K562 (cell line): ENCODE measurements at regions not wholly inside any gene's neighbourhood (a gene's known extent, or its start where the extent isn't known, plus 50 kb on each side); places are given as distances from the start of the nearest gene placed in this dataset.

Experiments
- ATAC-seq: fragments of 200-7000 bp; cut with Tn5 transposase; 3 replicates; pipeline ENCODE4 v1.9.1; 2020; ENCODE audit warnings: moderate library complexity
- BruUV-seq: library from RNA; stranded (reverse); fragments of 400-500 nt; replicated peaks from 2 replicates; lab custom pipeline; 2021; lab: Mats Ljungman, UMichigan
- CTCF ChIA-PET: fragments of 300-600 bp; formaldehyde crosslinking; extraction: SDS; loops from one replicate; lab custom pipeline; 2021; ENCODE audit warnings: low intra/inter-chr PET ratio; lab: Yijun Ruan, JAX
- POLR2A ChIA-PET: fragments of 300-600, 350-650 bp; sonication (Branson Sonifier 250); formaldehyde crosslinking; extraction: SDS; loops from one replicate; lab custom pipeline; 2021; ENCODE audit warnings: antibody characterized with exemption, inconsistent platforms; lab: Yijun Ruan, JAX
- DNase-seq, 4 experiments: peaks; one replicate each; pipeline versions ENCODE4 v3.0.0 to v3.0.0-alpha.2; 2011 to 2018; ENCODE audit warnings: low spot score in 3 of 4, mixed read lengths in 3 of 4; ENCODE audit errors: extremely low read depth in 1 of 4
- FAIRE-seq: peaks from 2 replicates; lab custom pipeline; 2011; peaks lifted over from hg19 to GRCh38; lab: Jason Lieb, UNC
- H2AFZ ChIP-seq: 2 replicates; pipeline ENCODE4 v1.6.0; 2011; ENCODE audit warnings: low read depth, low read length, control low read depth, inconsistent platforms
- H3K27ac ChIP-seq: fragments of 200-600 bp; 3 replicates; pipeline ENCODE4 v1.8.0; 2011; ENCODE audit warnings: low read depth, mild to moderate bottlenecking, control low read depth, inconsistent platforms, low read length, moderate library complexity, mixed read lengths; ENCODE audit errors: extremely low read depth
- H3K27me3 ChIP-seq, 2 experiments: fragments of 300-600 bp in 1 of 2; 2 replicates in 1 of 2; 3 replicates in 1 of 2; pipeline versions ENCODE4 v1.6.0 to v1.8.0; 2011; ENCODE audit warnings: inconsistent platforms in 2 of 2, low read length in 2 of 2, mild to moderate bottlenecking in 1 of 2, mixed read lengths in 1 of 2, moderate library complexity in 1 of 2; ENCODE audit not compliant: control insufficient read depth in 2 of 2, insufficient read depth in 2 of 2
- H3K36me3 ChIP-seq: fragments of 300-600 bp; 3 replicates; pipeline ENCODE4 v1.8.0; 2011; ENCODE audit warnings: mild to moderate bottlenecking, low read length, inconsistent platforms; ENCODE audit not compliant: control insufficient read depth, insufficient read depth
- H3K4me1 ChIP-seq, 2 experiments: fragments of 200-600 bp in 1 of 2; replicated peaks in 1 of 2; 2 replicates in 1 of 2; 3 replicates in 1 of 2; pipeline versions ENCODE4 v1.5.1 to v1.8.0; 2011; ENCODE audit warnings: inconsistent platforms in 2 of 2, low read length in 2 of 2, mild to moderate bottlenecking in 1 of 2, mixed read lengths in 1 of 2, moderate library complexity in 1 of 2; ENCODE audit not compliant: control insufficient read depth in 2 of 2, insufficient read depth in 2 of 2
- H3K4me2 ChIP-seq: 2 replicates; pipeline ENCODE4 v1.6.1; 2011; ENCODE audit warnings: low read length, control low read depth, inconsistent platforms, mixed read lengths; ENCODE audit not compliant: insufficient read depth
- H3K4me3 ChIP-seq: fragments of 200-600 bp; sonication (generic), shearing (Covaris generic); 2 replicates; pipeline ENCODE4 v1.5.1; 2016; ENCODE audit warnings: control low read depth, inconsistent platforms
- H3K79me2 ChIP-seq: fragments of 200-600 bp; 3 replicates; pipeline ENCODE4 v1.8.0; 2011; ENCODE audit warnings: low read length, inconsistent platforms; ENCODE audit not compliant: control insufficient read depth, insufficient read depth
- H3K9ac ChIP-seq, 2 experiments: 2 replicates each; pipeline versions ENCODE4 v1.6.0 to v1.6.1; 2011; ENCODE audit warnings: low read depth in 2 of 2, low read length in 2 of 2, control low read depth in 1 of 2, inconsistent platforms in 1 of 2, mild to moderate bottlenecking in 1 of 2, mixed read lengths in 1 of 2; ENCODE audit not compliant: insufficient read depth in 1 of 2
- H3K9me1 ChIP-seq: one replicate; pipeline ENCODE4 v1.6.0; 2011; ENCODE audit warnings: inconsistent platforms, mild to moderate bottlenecking, low read length, moderate library complexity; ENCODE audit not compliant: control insufficient read depth, insufficient read depth
- H3K9me3 ChIP-seq: replicated peaks from 2 replicates; pipeline ENCODE4 v1.5.1; 2011; ENCODE audit warnings: low read depth, low read length, inconsistent platforms; ENCODE audit not compliant: control insufficient read depth, insufficient read depth
- H4K20me1 ChIP-seq: replicated peaks from 2 replicates; pipeline ENCODE4 v1.6.1; 2011; ENCODE audit warnings: low read length, inconsistent platforms, mixed read lengths; ENCODE audit not compliant: control insufficient read depth, insufficient read depth
- CHD4 ChIP-seq: fragments of 200-600 bp; sonication (generic); IDR thresholded peaks from 3 replicates; pipeline ENCODE4 v1.6.1; 2012; ENCODE audit warnings: low read depth, mild to moderate bottlenecking, mixed read lengths, low read length, inconsistent platforms; ENCODE audit not compliant: insufficient read depth, insufficient replicate concordance, poor library complexity, severe bottlenecking
- SAFB2 ChIP-seq: fragments of 200-400 bp; formaldehyde crosslinking; IDR thresholded peaks from 2 replicates; pipeline ENCODE4 v1.6.1; 2018; ENCODE audit warnings: borderline replicate concordance, low read length, low read depth, moderate library complexity; ENCODE audit not compliant: severe bottlenecking
- ZNF280A ChIP-seq: fragments of 450-650 bp; IDR thresholded peaks from 2 replicates; pipeline ENCODE4 v1.6.1; 2018; ENCODE audit warnings: mild to moderate bottlenecking, low read depth; ENCODE audit not compliant: partially characterized antibody
- WGBS: fragments of 100-300 bp; shearing (Covaris generic); methylation state at CpG from one replicate; pipeline ENCODE4 v1.1.6; 2016; ENCODE audit warnings: low coverage, mixed read lengths; ENCODE audit not compliant: insufficient coverage; ENCODE audit errors: missing lambda C conversion rate; 5-methylcytosine and 5-hydroxymethylcytosine counted together
- in situ Hi-C: fragments of 300-500 bp; cut with MboI; formaldehyde crosslinking; loops from 4 replicates; pipeline ENCODE4 v1.15.0; 2018; ENCODE audit warnings: inconsistent platforms, mixed read lengths
- intact Hi-C: fragments of 100-400 bp; cut with micrococcal nuclease; formaldehyde crosslinking; loops from 2 replicates; pipeline ENCODE4 v1.14.2; 2022
- TF ChIP-seq, protein P1 (sequence below): fragments of 450-650 bp; IDR thresholded peaks from 2 replicates; pipeline ENCODE4 v1.6.1; 2016
- TF ChIP-seq, protein P2 (sequence below): IDR thresholded peaks from 2 replicates; pipeline ENCODE4 v1.6.1; 2016; ENCODE audit warnings: missing genetic modification characterization, missing compliant biosample characterization

DNA sequence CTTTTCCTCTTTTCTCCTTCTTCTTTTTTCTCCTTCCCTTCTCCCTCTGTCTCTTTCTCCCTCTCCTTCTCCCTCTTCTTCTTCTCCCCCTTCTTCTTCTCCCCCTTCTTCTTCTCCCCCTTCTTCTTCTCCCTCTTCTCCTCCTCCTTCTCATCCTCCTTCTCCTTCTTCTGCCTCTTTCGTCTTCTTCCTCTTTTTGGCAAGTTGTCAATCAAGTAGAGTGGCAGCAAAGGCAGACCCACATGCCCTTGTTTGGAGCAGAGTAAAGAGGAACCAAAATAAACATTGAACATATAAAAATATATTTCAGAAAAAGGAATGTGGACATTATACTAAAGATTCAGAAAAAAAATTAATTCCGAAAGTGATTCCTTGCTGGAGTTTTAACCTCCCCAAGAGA is 59.6 kb upstream of the ZNF33B start:
- no peaks in the 10 kb centered on the region for H4K20me1 ChIP-seq
- H3K36me3 ChIP-seq, result no peaks in the 10 kb centered on the region
- ATAC-seq (no peak), DNase-seq (no peak)
- H3K79me2 ChIP-seq, result no peaks in the 10 kb centered on the region
- intact Hi-C loops, result loop anchor here (5.0 kb wide), 1 partner anchor 51 kb away; no protein-coding TSS in a partner anchor
- no peaks in the 10 kb centered on the region for H3K9me3 ChIP-seq
- TF ChIP-seq ZNF280A, result no peak
- no peak for TF ChIP-seq CHD4
- TF ChIP-seq, protein P1, sequence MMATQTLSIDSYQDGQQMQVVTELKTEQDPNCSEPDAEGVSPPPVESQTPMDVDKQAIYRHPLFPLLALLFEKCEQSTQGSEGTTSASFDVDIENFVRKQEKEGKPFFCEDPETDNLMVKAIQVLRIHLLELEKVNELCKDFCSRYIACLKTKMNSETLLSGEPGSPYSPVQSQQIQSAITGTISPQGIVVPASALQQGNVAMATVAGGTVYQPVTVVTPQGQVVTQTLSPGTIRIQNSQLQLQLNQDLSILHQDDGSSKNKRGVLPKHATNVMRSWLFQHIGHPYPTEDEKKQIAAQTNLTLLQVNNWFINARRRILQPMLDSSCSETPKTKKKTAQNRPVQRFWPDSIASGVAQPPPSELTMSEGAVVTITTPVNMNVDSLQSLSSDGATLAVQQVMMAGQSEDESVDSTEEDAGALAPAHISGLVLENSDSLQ, result peak; percentile 94
- no peak for TF ChIP-seq SAFB2
- TF ChIP-seq, protein P2, sequence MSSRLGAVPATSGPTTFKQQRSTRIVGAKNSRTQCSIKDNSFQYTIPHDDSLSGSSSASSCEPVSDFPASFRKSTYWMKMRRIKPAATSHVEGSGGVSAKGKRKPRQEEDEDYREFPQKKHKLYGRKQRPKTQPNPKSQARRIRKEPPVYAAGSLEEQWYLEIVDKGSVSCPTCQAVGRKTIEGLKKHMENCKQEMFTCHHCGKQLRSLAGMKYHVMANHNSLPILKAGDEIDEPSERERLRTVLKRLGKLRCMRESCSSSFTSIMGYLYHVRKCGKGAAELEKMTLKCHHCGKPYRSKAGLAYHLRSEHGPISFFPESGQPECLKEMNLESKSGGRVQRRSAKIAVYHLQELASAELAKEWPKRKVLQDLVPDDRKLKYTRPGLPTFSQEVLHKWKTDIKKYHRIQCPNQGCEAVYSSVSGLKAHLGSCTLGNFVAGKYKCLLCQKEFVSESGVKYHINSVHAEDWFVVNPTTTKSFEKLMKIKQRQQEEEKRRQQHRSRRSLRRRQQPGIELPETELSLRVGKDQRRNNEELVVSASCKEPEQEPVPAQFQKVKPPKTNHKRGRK, result peak; percentile 88
- TF ChIP-seq, all 486 proteins: peak for 2
- no peak for FAIRE-seq
- Histone ChIP-seq H3K27ac (no peak overlapping the region), H3K9me1 (no peaks in the 10 kb centered on the region), H3K27me3 (no peaks in the 10 kb centered on the region; a peak in 1 of 5 replicates), H2AFZ (no peak overlapping the region), H3K9ac (no peak overlapping the region), H3K4me2 (no peak overlapping the region), H3K4me3 (no peak overlapping the region), H3K4me1 (no peaks in the 10 kb centered on the region; a peak in 1 of 5 replicates)
- ChIA-PET POLR2A (no interaction called here), CTCF (no interaction called here)
- in situ Hi-C loops, result no loop called here
- WGBS, result 0% methylated on average over 2 of the region's 2 CpGs
- no TSS peak for BruUV-seq
